GM21825 (cell line): ENCODE measurements at regions not wholly inside any gene's neighbourhood (a gene's known extent, or its start where the extent isn't known, plus 50 kb on each side); places are given as distances from the start of the nearest gene placed in this dataset.

Source experiments
- ATAC-seq: cut with Tn5 transposase; IDR thresholded peaks from one replicate; pipeline ENCODE4 v1.9.1; 2021; ENCODE audit warnings: mild to moderate bottlenecking, moderate library complexity; ENCODE audit not compliant: unreplicated experiment

DNA sequence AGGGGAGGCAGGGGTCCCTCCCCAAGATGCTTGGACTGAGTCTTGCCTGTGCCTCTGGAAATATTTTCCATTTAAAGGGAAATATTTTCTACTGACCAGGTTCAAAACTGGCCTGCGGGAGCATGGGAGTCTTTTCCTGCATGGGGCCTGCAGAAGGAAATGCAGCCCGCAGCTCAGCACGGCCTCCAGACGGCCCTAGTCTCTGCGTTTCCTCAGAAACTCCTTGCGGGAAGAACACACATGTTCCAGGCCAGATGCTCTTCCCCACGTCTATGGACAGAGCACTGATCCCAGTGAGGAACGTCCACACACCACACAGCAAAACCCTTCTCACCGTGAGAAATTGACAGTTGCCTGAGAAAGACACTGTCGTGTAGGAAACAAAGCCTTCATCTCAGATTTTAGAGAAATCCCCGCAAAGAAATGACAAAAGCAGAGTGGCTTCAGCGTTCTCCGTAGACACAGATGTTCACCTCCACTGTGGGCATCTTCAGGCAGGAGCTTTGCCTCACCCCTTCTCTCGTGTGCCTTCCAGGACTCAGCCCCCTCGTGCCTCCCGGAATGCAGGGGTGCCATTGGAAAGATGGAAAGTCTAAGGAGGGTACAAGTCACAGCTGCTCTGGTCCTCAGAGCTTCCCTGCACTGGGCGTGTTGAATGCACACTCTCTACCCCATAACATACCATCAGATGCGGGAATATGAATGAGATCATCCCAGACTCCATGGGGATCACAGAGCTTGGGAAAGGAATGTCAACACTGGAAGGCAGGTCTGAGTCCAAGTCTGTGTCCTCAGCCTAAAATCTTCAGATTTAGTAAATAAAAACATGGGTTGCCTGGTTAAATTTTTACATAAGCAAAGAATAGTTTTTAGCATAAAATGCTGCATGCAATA lies 438.7 kb upstream of the SALL3 start:
- no peak for ATAC-seq

DNA sequence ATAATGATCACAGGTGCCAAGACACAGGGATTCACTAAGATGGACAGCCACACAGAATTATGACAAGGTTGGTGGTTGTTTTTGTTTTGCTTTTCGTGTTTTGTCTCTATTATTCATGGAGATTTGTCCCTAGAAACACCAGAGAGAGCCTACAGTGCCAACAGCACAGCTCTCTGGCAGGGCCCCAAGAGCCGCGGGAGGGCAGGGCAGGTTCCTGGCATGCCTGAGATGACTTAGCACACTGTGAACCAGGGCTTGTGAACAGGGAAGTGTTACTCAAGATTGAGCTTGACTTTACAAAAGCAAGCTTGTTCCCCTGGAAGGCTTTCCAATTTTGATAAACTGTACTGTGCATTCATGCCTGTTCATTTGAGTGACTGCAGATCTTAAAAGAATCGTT lies 437.4 kb upstream of the SALL3 start:
- no peak for ATAC-seq

DNA sequence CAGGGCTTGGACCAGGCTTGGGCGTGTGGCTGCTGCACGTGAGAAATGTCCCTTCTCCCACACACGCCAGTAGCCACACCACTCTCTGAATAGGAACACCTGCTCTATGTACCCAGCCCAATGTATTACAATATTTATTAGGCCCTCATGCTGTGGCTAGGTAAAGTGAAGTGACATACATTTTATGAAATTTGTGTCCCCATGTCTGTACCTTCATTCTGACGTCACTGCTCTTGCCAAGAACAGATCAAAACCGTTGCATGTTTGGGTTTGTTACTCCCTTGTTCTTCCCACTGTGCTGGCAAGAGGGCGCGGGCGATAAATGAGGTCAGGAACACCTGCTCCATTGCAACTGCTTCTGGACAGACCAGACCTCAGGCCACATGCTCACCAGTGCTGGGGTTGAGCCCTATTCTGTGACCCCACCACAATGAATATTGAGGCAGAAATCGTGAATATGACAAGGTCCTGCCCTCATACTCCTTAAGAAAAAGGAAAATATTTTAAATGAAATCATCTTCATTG lies 436.4 kb upstream of the SALL3 start:
- no peak for ATAC-seq

DNA sequence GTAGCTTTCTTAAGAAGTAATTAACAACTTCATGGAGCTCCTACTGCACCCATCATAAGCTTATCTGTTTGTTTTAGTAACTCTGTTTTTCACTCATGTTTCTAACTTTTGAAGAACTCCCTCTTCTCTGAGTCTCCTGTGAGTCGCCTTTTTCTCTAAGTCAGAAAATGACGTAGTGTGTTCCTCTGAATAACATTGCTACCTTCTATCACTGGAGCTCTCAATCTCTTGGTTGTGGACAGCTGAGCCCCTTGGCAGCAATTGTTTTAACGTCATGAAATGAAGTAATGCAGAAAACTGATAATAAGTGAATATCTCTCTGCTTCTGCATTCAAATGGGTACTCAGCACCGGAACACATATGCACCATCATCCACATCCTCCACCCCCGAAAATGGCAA lies 433.3 kb upstream of the SALL3 start:
- ATAC-seq = no peak

DNA sequence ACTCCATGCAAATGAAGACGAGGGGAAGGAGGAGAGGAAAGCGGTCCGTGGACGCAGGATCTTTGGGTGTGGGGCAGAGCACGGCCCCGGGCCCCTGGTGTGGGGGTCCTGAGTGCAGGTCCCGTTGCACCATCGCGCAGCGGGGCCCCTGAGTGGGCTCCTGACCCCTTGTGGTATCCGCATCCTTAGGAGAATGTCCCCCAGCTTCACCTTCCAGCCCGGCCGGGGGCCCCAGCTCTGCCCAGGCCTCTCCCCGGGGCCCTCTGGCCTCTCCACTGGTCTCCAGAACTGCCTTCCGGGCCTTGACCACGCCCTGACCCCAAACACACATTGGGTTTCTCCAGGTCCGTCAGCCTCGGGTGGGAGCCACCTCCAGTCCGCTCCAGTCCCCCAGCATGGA lies 431.8 kb upstream of the SALL3 start:
- no peak for ATAC-seq

DNA sequence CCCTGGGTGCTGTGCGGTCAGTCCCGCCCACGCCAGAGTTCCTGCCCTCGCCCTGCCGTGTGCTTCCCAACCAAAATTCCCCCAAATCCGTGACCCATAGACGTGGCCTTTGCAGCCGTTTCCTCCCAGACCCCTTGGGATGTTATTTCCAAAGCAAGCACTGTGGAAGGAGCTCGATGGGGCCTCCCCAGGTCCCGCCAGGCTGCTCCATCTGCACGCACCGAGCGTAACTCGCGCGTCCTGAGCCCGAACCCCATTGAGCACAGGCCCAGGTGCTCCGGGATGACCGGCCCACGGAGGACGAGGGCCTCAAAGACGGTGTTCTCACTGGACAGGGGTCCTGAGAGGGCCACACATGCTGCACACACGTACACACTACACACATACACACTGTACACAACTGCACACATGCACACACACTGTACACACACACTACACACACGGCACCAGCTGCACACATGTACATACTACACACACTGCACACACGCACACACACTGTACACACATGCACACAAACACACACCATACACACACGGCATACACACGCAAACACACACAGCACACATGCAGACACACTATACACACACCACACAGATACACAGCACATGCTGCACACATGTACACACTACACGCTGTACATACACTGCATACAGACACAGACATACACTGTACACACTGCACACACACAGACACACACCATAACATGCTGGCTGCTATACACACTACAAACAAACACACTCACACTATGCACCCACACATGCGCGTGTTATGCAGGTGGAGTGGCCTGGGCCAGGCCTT lies 431.2 kb upstream of the SALL3 start:
- no peak for ATAC-seq

DNA sequence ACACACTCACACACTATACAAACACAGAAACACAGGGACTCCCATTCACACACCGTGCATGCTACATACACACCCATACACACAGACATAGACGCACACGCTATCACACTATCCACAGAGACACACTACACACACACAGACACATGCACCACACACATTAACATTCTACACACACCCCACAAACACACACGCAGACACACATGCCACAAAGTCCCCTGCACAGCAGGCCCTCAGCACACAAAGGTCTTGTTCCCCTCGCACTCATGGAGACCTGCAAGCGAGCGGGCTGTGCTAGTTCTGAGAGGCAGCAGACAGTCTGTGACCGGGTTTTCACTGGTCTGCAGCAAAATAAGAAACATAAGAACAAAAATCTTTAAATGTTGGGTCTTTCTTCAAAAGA lies 429.6 kb upstream of the SALL3 start:
- ATAC-seq = no peak

DNA sequence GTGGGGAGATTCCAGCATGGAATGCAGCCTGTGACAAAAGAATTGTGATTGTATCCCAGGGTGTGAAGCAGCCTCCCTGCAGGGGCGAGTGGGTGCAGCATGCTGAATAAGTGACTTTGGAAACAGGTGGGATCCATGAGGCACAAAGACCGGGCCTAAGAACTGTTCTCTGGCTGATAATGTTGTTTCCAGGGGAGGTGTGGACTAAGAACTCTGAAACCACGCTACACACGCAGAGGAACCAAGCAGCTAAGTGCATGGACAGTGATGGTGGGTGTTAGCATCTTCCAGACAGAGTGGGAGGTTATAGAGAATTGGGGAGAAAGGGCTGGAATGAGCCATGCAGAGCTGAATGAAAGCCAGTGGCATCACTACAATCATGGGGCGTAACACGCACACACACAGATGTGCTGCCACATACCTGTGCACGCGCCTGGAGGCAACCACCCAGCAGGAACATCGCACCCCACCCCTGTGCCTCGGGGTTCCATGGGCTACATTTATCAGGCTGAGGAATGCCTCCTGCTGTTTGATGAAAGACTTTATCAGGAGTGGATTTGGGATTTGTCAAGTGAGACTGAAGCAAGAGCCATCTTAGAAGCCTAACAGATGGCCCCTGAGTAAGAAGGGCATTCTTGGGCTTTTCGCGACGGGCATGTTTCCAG lies 424.5 kb upstream of the SALL3 start:
- no peak for ATAC-seq

DNA sequence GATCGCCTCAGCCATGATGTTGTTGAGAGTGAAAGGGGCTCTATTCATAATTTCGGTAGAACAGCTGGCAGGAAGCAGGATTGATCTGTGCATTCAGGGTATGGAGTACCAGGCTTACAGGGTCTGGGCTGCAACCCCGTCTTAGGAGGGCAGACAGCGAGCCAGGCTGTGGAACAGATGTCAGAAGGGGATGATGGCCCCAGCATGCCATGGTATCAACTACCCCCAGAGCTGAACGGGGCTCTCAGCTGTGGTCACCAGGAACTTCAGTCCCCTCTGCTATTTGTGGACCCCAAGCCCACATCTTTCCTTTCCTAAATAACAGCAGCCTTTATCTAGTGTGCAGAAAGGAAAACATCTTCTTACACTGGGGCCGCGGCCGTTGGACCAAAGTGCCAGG lies 422.2 kb upstream of the SALL3 start:
- no peak for ATAC-seq

DNA sequence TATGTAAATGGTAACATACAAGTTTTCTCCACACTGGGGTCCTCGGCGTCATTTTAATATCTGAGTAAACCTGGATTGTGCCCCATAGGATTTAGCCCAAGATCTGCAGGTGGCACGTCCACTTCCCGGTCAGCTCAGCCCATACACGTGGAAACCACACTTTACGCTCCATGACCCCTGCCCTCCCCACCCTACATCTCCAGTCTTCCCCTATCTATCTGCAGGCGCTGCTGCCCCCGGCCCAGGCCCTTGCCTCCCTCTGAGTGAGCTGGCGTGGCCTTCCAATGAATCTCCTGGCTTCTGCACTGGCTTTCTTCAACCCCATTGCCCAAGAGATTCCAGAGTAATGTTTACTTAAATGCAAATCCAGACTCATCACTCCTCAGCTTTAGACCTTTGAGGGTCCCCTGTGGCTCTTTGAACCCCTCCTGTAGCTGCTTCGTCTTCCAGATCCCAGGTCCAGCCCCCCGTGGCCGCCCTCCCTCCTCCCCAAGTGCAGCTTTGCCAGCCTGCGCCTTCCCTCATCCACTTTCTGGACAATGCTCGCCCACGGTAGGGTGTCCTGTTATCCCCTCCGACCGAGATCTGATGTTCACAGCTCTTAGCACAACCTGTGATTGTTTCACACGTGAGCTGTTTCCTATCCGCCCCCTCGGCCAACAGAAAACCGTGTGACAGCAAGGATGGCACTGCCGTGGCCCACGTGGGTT lies 421.4 kb upstream of the SALL3 start:
- no peak for ATAC-seq

DNA sequence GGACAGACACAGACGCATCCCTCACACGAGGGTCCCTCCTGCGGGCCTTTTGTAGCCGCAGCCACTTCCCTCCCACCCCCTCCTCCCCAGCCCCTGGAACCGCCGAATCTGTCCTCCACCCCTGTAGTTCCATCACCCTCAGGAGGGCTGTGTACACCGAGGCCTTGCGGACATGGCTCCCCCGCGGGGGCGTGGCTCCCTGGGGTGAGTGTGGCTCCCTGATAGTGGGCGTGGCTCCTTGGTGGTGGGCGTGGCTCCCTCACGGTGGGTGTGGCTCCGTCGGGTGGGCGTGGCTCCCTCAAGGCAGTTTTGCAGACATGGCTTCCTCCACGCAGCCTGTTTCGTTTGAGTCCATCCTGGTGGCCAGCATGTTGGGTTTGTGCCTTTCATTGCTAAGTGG lies 420.7 kb upstream of the SALL3 start:
- no peak for ATAC-seq

DNA sequence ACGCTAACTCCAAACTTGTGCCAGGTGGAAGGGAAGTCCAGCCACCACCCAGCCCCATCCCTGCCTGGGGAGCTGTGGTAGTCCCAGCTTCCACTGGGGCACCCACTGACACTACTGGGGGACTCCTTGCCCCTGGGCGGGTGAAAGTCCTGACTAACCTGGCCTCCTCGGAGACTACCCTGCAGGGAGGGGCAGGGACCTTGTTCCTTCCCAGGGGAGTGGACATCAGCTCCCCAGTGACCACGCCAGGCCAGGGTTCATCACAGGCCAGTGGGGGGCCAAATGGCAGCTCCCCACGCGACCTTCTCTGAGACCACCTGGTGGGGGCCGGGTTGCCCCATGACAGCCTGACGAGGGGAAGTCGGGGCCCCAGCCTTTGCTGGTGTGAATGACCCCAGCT lies 420.0 kb upstream of the SALL3 start:
- ATAC-seq = no peak

DNA sequence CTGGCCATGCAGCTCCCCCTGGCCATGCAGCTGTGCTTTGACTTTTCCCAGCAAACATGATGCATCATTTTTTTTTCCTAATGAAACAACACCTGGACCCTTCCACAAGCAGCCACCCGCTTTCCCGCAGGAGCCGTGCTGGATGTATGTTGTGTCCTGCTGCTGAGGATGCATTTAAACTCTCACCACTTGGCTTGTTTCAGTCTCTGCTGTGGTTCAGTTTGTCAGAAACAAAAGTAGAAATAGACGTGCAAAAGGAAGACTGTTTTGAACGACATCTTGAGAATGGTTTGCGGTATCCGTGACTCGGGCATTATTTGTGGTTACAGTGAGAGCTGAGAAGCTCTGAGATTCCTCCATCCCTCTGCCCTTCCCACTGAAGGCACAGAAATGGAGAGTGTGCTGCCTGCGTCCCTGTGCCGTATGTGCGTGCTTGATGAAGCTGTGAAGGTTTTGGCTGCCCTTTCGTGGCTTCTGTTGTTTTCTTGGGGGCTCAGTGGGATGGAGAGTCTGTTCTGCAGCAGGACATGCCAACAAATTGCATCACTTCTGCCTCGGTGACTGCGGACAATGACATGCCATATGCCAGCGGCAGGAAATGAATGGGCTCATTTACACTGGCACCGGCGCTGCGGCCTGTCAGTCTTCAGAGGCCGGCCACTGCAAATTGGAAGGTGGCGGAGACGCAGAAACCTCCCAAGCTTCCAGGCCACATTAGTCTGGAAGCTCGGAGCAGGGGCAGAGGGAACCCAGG lies 417.7 kb upstream of the SALL3 start:
- ATAC-seq = no peak

DNA sequence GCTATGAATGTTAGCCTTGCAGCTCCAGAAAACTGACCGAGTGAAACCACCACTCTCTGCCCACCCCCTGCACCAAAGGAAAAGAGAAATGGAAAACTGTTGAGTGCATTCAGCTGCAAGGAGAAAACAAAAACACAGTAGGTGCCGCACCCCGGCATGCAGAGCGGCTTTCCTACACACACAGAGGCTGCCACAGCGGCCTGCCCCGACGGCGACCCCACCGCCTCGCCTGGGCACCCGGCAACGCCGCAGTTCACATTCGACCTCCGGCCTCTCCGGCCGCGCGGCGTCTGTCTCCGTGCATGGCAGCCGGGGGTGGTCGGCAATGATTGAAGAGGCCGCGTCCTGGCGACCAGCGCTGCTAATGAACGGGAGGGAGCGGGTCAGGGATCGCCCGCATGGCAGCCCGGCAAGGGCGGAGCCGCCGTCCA lies 417.1 kb upstream of the SALL3 start:
- no peak for ATAC-seq

DNA sequence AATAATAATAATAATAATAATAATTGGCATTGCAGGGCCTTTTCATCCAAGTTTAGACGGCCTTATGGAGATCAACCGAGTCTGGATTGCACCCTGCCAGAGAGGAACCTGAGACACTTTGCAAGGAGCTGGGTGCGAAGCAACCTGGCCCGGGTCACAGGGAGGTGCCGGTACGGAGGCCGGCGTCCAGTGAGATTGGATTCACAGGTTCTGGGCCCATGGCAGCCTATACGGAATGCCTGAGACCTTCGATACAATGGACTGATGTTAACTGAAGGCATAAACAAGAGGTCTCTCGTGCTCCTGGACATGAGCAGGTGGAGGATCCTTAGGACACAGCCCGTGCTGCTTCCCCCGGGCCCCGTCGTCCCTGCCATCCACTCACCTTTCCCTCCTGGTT lies 416.5 kb upstream of the SALL3 start:
- no peak for ATAC-seq

DNA sequence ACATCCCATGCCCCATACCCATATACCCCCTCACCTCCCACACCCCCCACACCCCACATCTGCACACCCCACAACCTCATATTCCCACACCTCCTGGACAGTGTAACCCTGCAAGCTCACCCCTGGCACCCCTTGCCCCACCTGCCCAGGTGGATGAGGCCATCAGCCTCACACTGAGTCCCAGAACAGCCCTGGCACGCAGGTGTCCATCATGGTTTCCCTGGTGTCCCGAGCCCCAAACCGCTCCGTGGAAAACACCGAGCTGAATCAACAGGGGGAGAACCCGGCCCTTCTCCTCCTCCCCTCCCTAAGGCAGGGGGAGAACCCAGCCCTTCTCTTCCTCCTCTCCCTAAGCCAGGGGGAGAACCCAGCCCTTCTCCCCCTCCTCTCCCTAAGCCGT lies 415.6 kb upstream of the SALL3 start:
- no peak for ATAC-seq

DNA sequence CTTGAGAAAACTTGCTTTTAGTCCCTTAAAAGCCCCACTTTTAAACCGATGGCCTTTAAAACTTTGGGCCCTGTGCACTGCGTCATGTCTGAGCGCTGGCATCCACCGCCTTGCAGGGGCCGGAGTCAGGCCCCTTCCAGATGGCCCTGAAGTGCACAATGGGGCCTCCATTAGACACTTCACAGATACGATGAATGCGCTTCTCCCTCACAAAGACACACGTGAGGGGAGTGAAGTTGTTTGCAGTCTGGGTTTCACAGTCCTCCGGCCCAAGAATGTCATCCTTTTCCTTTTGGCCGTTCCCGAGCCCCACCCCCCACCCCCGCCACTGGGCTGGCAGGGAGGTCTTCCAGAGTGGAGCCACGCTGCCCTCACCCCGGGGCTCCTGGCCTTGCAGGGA lies 415.1 kb upstream of the SALL3 start:
- ATAC-seq = no peak

DNA sequence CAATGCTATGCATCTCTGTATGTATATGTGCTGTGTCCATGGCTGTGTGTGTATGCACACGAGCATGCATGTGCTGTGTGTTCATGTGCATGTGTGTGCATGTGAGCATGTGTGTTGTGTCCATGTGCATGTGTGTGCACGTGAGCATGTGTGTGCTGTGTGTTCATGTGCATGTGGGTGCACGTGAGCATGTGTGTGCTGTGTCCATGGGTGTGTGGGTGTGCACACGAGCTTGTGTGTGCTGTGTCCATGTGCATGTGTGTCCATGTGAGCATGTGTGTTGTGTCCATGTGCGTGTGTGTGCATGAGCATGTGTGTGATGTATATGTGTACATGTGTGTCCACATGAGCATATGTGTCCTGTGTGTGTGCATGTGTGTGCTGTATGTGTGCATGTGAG lies 414.4 kb upstream of the SALL3 start:
- no peak for ATAC-seq

DNA sequence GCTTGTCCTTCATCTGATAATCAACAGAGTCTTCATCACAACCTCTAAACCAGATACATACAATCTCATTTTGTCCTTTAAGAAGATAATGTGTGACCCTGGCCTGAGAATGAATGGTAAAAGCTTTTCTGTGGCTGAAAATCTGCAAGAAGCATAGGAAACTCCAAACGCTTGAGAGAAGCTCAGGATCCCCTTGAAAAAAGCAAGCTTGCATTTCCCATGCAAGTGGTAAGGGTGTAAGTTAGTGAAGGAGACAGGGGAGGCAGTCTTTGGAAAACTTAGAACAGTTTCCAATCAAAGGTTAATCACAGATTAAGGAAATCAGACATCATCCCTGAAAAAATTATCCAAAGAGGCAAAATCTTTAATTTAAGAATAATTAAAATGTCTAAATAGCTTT lies 413.6 kb upstream of the SALL3 start:
- ATAC-seq = no peak

DNA sequence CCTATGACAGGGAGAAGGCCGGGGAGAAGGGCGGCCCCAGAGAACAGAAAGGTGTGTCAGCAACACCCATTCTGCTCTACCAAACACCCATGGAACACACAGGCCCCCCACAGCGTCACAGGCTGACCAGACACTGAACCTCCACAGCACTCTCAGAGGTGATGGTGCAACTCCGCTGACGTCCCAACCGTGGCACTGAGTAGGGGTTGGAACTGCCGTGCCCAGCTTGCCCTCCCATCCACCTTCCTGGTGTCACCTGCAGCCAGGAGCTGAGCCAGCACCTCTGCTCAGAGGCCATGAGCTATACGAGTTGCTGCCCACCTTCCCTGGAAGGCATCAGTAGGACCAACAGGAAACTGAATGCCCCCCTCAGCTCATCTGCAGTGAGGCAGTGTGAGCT lies 412.9 kb upstream of the SALL3 start:
- no peak for ATAC-seq
